OCI-LY7 (cell line): ENCODE measurements at regions not wholly inside any gene's neighbourhood (a gene's known extent, or its start where the extent isn't known, plus 50 kb on each side); places are given as distances from the start of the nearest gene placed in this dataset.

Experiments used
- BruUV-seq: library from RNA; stranded (reverse); fragments of 400-500 nt; replicated peaks from 2 replicates; lab custom pipeline; 2021; lab: Mats Ljungman, UMichigan
- CTCF ChIA-PET: fragments of 300-600 bp; sonication (Branson Sonifier 250); formaldehyde crosslinking; loops from one replicate; lab custom pipeline; 2022; ENCODE audit warnings: antibody characterized with exemption; ENCODE audit not compliant: unreplicated experiment; lab: Charles Lee
- POLR2A ChIA-PET: fragments of 300-600 bp; sonication (Branson Sonifier 250); formaldehyde crosslinking; loops from one replicate; lab custom pipeline; 2022; ENCODE audit warnings: antibody characterized with exemption; lab: Charles Lee
- DNase-seq: peaks from one replicate; pipeline ENCODE4 v3.0.0-alpha.2; 2015; ENCODE audit warnings: low spot score
- H2AFZ ChIP-seq: fragments of 200-600 bp; sonication (generic), shearing (Covaris generic); 2 replicates; pipeline ENCODE4 v1.6.1; 2014; ENCODE audit warnings: mild to moderate bottlenecking, antibody characterized with exemption, low read length, moderate library complexity
- H3K27ac ChIP-seq: fragments of 200-600 bp; sonication (generic); 2 replicates; pipeline ENCODE4 v1.5.1; 2014; ENCODE audit warnings: mixed run types, low read depth, mild to moderate bottlenecking, moderate library complexity, low read length, inconsistent platforms; ENCODE audit not compliant: poor library complexity, severe bottlenecking
- H3K36me3 ChIP-seq: fragments of 200-600 bp; sonication (generic); 2 replicates; pipeline ENCODE4 v1.6.1; 2014; ENCODE audit warnings: mild to moderate bottlenecking, antibody characterized with exemption, low read length, moderate library complexity, mixed read lengths; ENCODE audit not compliant: insufficient read depth
- H3K4me1 ChIP-seq: fragments of 200-600 bp; sonication (generic); 2 replicates; pipeline ENCODE4 v1.5.1; 2014; ENCODE audit warnings: mild to moderate bottlenecking, low read length; ENCODE audit not compliant: insufficient read depth, poor library complexity, severe bottlenecking
- H3K4me2 ChIP-seq: fragments of 200-600 bp; sonication (generic); 2 replicates; pipeline ENCODE4 v1.6.1; 2014; ENCODE audit warnings: mild to moderate bottlenecking, low read length
- H3K4me3 ChIP-seq: fragments of 200-600 bp; sonication (generic); 2 replicates; pipeline ENCODE4 v1.5.1; 2014; ENCODE audit warnings: mild to moderate bottlenecking, low read depth, low read length; ENCODE audit not compliant: poor library complexity, severe bottlenecking
- H3K79me2 ChIP-seq: fragments of 200-600 bp; sonication (generic); 2 replicates; pipeline ENCODE4 v1.6.1; 2016; ENCODE audit warnings: low read depth, mild to moderate bottlenecking, low read length, moderate library complexity, mixed read lengths; ENCODE audit not compliant: insufficient read depth
- H3K9me2 ChIP-seq: fragments of 200-600 bp; sonication (generic); 2 replicates; pipeline ENCODE4 v1.6.1; 2016; ENCODE audit warnings: mild to moderate bottlenecking, low read length, mixed read lengths; ENCODE audit not compliant: insufficient read depth
- H3K9me3 ChIP-seq: fragments of 200-600 bp; sonication (generic); 2 replicates; pipeline ENCODE4 v1.6.1; 2014; ENCODE audit warnings: mild to moderate bottlenecking, mixed run types, low read length, mixed read lengths
- H4K20me1 ChIP-seq: fragments of 200-600 bp; sonication (generic); 2 replicates; pipeline ENCODE4 v1.6.1; 2014; ENCODE audit warnings: mild to moderate bottlenecking, antibody characterized with exemption, low read length, moderate library complexity, mixed read lengths; ENCODE audit not compliant: insufficient read depth
- EZH2phosphoT487 ChIP-seq: fragments of 200-600 bp; sonication (generic); IDR thresholded peaks from 2 replicates; pipeline ENCODE4 v1.6.1; 2018; ENCODE audit warnings: low read depth, borderline replicate concordance, mild to moderate bottlenecking, mixed run types, antibody characterized with exemption, low read length, moderate library complexity, mixed read lengths
- intact Hi-C: fragments of 100-400 bp; cut with micrococcal nuclease; formaldehyde crosslinking; loops from one replicate; pipeline ENCODE4 v1.10.0; 2022; ENCODE audit not compliant: unreplicated experiment
- TF ChIP-seq, protein P1 (sequence below): fragments of 200-600 bp; sonication (generic); conservative IDR thresholded peaks from 2 replicates; pipeline ENCODE4 v1.5.1; 2014; ENCODE audit warnings: mild to moderate bottlenecking, antibody characterized with exemption, low read length, moderate library complexity, mixed read lengths

DNA sequence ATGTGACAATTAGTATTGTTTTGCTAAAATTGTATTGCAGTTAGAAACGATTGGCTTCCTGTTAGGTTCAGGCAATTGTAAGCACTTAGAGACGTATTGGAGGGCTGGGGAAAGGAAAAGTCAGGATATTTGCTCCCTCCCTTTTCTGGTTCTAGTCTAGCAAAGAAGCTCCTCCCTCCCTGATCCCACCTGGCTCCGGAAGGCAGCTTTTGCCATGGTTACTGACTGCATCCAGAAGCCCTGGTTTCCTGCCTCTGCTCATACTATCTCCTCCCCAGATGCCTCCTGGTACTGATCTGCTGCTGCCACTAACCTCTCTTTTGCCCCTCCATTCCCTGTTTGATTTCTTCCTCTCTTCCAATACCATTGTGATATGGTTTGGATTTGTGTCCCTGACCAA is 275.9 kb downstream of the MREG start:
- Histone ChIP-seq H4K20me1 (no peaks in the 10 kb centered on the region), H3K79me2 (no peaks in the 10 kb centered on the region), H3K9me3 (no peaks in the 10 kb centered on the region), H3K36me3 (no peaks in the 10 kb centered on the region), H3K9me2 (no peaks in the 10 kb centered on the region), H3K4me3 (no peak overlapping the region), H3K4me1 (no peaks in the 10 kb centered on the region), H2AFZ (no peak overlapping the region), H3K27ac (no peak overlapping the region), H3K4me2 (no peak overlapping the region)
- no TSS peak for BruUV-seq
- ChIA-PET CTCF (no interaction called here), POLR2A (interaction anchor here (0.7 kb wide), 1 partner anchor 401 kb away, joined by 3 read pairs; no protein-coding TSS in a partner anchor)
- intact Hi-C loops: no loop called here
- TF ChIP-seq, protein P1, sequence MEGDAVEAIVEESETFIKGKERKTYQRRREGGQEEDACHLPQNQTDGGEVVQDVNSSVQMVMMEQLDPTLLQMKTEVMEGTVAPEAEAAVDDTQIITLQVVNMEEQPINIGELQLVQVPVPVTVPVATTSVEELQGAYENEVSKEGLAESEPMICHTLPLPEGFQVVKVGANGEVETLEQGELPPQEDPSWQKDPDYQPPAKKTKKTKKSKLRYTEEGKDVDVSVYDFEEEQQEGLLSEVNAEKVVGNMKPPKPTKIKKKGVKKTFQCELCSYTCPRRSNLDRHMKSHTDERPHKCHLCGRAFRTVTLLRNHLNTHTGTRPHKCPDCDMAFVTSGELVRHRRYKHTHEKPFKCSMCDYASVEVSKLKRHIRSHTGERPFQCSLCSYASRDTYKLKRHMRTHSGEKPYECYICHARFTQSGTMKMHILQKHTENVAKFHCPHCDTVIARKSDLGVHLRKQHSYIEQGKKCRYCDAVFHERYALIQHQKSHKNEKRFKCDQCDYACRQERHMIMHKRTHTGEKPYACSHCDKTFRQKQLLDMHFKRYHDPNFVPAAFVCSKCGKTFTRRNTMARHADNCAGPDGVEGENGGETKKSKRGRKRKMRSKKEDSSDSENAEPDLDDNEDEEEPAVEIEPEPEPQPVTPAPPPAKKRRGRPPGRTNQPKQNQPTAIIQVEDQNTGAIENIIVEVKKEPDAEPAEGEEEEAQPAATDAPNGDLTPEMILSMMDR: no peak
- no peak for TF ChIP-seq EZH2phosphoT487
- DNase-seq: no peak

DNA sequence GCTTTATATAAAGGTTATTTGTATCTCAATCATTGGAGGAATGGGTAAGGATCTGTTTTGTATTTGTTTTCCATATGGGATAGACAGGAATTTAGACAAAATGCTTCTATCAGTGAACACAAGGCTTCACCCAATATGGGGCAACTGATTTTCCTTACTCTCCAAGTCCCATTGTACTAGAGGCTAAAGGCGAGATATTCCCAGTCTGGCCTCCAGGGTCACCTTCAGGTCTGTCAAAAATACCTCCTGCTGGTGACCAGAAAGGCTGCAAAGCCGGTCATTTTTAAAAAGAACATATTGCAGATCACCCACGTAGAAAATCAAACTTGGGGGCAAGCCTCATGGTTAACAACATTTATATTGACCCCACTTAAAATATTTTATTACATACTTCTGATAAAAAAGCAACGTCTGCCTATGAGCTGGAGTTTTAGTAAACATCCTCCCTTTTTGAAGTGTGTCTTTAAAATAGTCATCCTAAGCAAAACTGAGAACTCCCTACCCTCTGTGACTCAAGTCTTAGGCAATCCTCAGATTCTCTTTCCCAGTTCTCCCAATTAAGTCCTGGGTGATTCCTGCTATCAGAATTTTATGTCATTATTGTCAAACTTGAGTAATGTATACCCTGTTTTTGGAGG is 276.6 kb downstream of the MREG start:
- Histone ChIP-seq H3K4me1 (no peaks in the 10 kb centered on the region), H4K20me1 (no peaks in the 10 kb centered on the region), H3K27ac (no peak overlapping the region), H3K36me3 (no peaks in the 10 kb centered on the region), H3K79me2 (no peaks in the 10 kb centered on the region), H3K9me3 (no peaks in the 10 kb centered on the region), H2AFZ (no peak overlapping the region), H3K9me2 (no peaks in the 10 kb centered on the region), H3K4me3 (no peak overlapping the region), H3K4me2 (no peak overlapping the region)
- BruUV-seq: no TSS peak
- ChIA-PET CTCF (no interaction called here), POLR2A (interaction anchor here (0.7 kb wide), 1 partner anchor 400 kb away, joined by 3 read pairs; no protein-coding TSS in a partner anchor)
- TF ChIP-seq EZH2phosphoT487: no peak
- TF ChIP-seq, protein P1: no peak
- no peak for DNase-seq
- intact Hi-C loops: no loop called here

DNA sequence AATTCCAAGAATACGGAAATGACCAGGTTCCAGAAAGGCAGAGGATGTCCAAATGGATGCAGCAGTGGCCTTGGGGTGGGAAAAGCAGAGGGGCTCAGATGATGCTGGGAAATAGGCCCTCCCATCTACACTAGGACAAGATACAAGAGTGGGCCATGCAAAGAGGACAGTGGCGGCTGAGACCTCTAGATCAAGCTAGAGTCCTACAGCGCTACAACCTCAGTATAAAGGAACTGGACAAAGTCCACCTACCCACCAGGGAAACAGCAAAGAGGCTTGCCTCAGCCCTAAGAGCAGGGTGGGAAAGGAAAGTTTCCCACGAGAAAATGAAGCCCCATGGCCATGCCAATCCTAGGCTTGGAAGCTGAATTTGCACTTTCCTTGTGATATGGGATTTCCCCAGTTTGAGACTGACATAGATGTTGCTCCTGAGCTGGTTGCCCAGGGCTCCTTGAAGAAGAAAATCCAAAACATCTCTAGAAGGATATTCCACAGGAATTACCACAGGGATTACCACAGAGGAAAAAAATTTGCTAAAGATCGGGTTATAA is 282.2 kb downstream of the MREG start:
- H2AFZ ChIP-seq: no peak overlapping the region
- no peaks in the 10 kb centered on the region for H3K9me3 ChIP-seq
- H3K79me2 ChIP-seq: no peaks in the 10 kb centered on the region
- TF ChIP-seq, protein P1: no peak
- DNase-seq: no peak
- no peaks in the 10 kb centered on the region for H3K9me2 ChIP-seq
- no peaks in the 10 kb centered on the region for H3K4me1 ChIP-seq
- no peaks in the 10 kb centered on the region for H4K20me1 ChIP-seq
- no peaks in the 10 kb centered on the region for H3K36me3 ChIP-seq
- H3K27ac ChIP-seq: no peak overlapping the region
- no peak overlapping the region for H3K4me2 ChIP-seq
- no TSS peak for BruUV-seq
- no peak overlapping the region for H3K4me3 ChIP-seq
- ChIA-PET POLR2A (interaction anchor here (0.6 to 1.3 kb wide), 2 partner anchors 9 to 190 kb away, joined by 3 to 5 read pairs; no protein-coding TSS in a partner anchor), CTCF (no interaction called here)
- intact Hi-C loops: no loop called here
